ENCODE measurements at regions not wholly inside any gene's neighbourhood (a gene's known extent, or its start where the extent isn't known, plus 50 kb on each side); places are given as distances from the start of the nearest gene placed in this dataset.

DNA sequence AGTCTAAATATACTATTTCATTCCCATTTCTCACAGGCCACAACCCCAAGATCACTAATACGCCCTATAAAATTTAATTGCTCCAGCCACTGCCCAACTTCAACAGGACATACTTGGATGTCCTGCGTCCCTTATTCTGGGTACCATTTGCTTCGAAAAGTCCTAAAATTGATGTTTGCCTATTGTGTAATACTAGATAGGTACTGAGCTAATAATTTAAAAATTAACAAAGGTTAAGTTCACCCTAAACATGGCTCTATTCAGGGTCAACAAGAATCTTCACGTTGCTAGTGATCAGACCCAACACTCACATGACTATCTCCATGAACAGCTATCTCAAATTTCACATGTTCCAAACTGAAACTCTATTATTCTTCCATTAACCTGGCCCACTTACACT lies 296.4 kb upstream of the RND3 start:
- Histone ChIP-seq H3K36me3 (no peaks in the 10 kb centered on the region), H3K4me3 (no peak overlapping the region), H3K4me1 (no peaks in the 10 kb centered on the region), H3K9me3 (no peaks in the 10 kb centered on the region), H3K27ac (no peak overlapping the region), H3K27me3 (no peaks in the 10 kb centered on the region)
- ATAC-seq (no peak), DNase-seq (no peak)
- TF ChIP-seq, protein P1, sequence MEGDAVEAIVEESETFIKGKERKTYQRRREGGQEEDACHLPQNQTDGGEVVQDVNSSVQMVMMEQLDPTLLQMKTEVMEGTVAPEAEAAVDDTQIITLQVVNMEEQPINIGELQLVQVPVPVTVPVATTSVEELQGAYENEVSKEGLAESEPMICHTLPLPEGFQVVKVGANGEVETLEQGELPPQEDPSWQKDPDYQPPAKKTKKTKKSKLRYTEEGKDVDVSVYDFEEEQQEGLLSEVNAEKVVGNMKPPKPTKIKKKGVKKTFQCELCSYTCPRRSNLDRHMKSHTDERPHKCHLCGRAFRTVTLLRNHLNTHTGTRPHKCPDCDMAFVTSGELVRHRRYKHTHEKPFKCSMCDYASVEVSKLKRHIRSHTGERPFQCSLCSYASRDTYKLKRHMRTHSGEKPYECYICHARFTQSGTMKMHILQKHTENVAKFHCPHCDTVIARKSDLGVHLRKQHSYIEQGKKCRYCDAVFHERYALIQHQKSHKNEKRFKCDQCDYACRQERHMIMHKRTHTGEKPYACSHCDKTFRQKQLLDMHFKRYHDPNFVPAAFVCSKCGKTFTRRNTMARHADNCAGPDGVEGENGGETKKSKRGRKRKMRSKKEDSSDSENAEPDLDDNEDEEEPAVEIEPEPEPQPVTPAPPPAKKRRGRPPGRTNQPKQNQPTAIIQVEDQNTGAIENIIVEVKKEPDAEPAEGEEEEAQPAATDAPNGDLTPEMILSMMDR (IDR thresholded peaks at IDR 0.05) = no peak
- intact Hi-C loops (cut with DNase I) = no loop called here

DNA sequence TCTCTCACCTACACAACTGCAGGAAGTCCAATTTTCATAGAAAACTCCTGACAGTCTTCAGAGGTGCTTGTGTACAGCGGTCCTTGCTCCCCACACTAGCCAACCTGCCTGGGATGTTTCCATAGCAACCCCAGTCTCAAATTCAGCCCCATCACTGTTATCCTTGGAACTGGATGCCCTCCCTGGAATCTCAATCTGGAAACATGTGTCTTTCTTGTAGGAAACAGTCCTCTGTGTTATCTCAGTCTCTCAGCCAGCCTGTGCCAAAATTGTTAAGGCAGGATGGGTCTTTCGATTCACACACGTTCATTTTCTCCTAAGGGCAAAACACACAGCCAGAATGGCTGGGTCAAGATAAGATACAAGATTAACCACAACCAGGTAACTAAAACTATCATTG lies 295.5 kb upstream of the RND3 start:
- no peak overlapping the region for H3K4me3 ChIP-seq
- no peaks in the 10 kb centered on the region for H3K27me3 ChIP-seq
- no peak overlapping the region for H3K27ac ChIP-seq
- ATAC-seq (no peak), DNase-seq (no peak)
- no peaks in the 10 kb centered on the region for H3K9me3 ChIP-seq
- TF ChIP-seq, protein P1 (IDR thresholded peaks at IDR 0.05) = no peak
- intact Hi-C loops (cut with DNase I) = no loop called here
- H3K36me3 ChIP-seq = no peaks in the 10 kb centered on the region
- H3K4me1 ChIP-seq = no peaks in the 10 kb centered on the region

DNA sequence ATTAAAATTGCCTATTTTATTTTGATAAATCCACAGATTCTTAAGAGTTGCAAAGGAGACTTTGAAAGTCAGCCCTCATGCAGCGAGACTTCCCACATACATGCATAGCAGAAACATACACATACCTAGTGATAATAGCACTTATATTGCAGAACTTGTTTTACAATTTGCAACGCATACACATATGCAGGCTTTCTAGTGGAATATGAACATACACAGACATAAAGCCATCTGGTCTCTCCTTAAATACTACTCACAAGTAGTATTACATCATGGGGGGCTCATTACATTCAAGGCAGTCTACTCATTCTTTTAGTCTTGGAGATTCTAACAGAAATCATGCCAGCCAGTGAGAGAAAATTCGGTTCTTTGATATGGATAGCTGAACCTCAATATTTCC lies 295.1 kb upstream of the RND3 start:
- ATAC-seq (no peak), DNase-seq (no peak)
- Histone ChIP-seq H3K36me3 (no peaks in the 10 kb centered on the region), H3K27me3 (no peaks in the 10 kb centered on the region), H3K9me3 (no peaks in the 10 kb centered on the region), H3K27ac (no peak overlapping the region), H3K4me1 (no peaks in the 10 kb centered on the region), H3K4me3 (no peak overlapping the region)
- TF ChIP-seq, protein P1 (IDR thresholded peaks at IDR 0.05) = no peak
- intact Hi-C loops (cut with DNase I) = no loop called here

DNA sequence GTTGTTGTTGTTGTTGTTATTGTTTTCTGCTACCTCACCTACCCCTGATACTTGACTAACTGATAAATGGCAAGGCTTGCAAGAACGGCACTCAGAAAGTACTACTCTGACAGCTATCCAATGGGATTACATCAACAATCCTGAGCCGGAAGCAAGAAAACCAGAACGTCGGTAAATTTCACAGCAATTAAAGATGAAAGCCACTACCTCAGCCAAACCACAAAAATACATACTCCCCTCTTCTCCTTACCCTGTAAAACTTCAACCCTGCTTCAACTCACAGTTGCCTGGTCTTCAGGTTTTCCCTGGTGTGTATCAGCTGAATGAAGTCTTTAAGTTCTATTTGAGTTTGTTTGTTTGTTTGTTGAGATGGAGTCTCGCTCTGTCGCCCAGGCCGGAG lies 293.7 kb upstream of the RND3 start:
- DNase-seq (no peak), ATAC-seq (no peak)
- no peak overlapping the region for H3K27ac ChIP-seq
- intact Hi-C loops (cut with DNase I) = no loop called here
- H3K4me3 ChIP-seq = no peak overlapping the region
- no peaks in the 10 kb centered on the region for H3K36me3 ChIP-seq
- H3K27me3 ChIP-seq = no peaks in the 10 kb centered on the region
- H3K9me3 ChIP-seq = no peaks in the 10 kb centered on the region
- TF ChIP-seq, protein P1 (IDR thresholded peaks at IDR 0.05) = no peak
- no peaks in the 10 kb centered on the region for H3K4me1 ChIP-seq

DNA sequence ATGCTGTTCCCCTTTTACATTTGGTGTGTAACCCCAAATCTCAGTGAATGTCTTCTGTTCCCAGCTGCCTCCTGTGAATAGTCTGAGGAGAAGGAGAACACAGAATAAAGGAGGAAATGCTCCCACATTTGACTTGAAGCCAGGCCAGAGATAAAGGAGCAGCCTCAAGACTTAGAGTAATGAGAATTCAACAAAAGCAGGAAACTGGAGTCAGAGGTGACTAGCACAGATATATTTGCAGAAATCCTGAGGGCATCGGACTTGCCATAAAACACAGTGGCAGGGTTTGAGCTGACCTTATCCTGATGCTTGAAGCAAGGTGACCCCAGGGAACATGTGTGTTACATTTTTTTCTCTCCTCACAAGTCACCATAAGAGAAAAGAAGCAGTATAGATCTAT lies 291.4 kb upstream of the RND3 start:
- Histone ChIP-seq H3K27ac (no peak overlapping the region), H3K4me3 (no peak overlapping the region), H3K4me1 (no peaks in the 10 kb centered on the region), H3K9me3 (no peaks in the 10 kb centered on the region), H3K27me3 (no peaks in the 10 kb centered on the region), H3K36me3 (no peaks in the 10 kb centered on the region)
- DNase-seq (no peak), ATAC-seq (no peak)
- intact Hi-C loops (cut with DNase I) = no loop called here
- TF ChIP-seq, protein P1 (IDR thresholded peaks at IDR 0.05) = no peak

DNA sequence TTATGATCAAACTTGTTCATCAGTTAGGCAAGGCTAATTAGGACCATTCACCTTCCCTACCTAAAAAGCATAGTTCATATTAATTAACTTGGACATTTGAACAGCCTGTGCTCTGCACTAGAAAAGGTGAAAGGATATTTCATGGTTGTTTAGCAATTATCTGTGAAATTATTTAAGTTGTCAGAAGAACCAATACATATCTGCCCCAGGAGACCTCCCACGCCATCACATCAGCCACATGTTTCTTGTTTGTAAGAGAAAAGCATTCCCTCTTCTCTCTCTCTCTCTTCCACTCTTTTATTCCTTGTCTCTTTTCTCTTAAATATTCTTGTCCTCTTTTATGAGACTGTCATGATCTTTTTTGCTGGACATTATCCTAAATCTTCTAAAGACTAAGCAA lies 282.0 kb upstream of the RND3 start:
- Histone ChIP-seq H3K4me1 (no peaks in the 10 kb centered on the region), H3K27me3 (no peaks in the 10 kb centered on the region), H3K9me3 (no peaks in the 10 kb centered on the region), H3K4me3 (no peak overlapping the region), H3K36me3 (no peaks in the 10 kb centered on the region), H3K27ac (no peak overlapping the region)
- intact Hi-C loops (cut with DNase I) = no loop called here
- DNase-seq (no peak), ATAC-seq (no peak)
- TF ChIP-seq, protein P1 (IDR thresholded peaks at IDR 0.05) = no peak

Data from upper lobe of right lung (tissue), 1 donor.